AG10803 (cell line): ENCODE measurements at regions not wholly inside any gene's neighbourhood (a gene's known extent, or its start where the extent isn't known, plus 50 kb on each side); places are given as distances from the start of the nearest gene placed in this dataset.

ENCODE experiments used
- DNase-seq: peaks from one replicate; pipeline ENCODE4 v3.0.0; 2010; ENCODE audit warnings: low read depth
- H3K4me3 ChIP-seq: 2 replicates; pipeline ENCODE4 v1.5.1; 2011; ENCODE audit warnings: mild to moderate bottlenecking, low read length, control low read depth
- TF ChIP-seq, protein P1 (sequence below): conservative IDR thresholded peaks from 2 replicates; pipeline ENCODE4 v1.5.1; 2011; ENCODE audit warnings: mild to moderate bottlenecking, low read length, control low read depth, inconsistent platforms

DNA sequence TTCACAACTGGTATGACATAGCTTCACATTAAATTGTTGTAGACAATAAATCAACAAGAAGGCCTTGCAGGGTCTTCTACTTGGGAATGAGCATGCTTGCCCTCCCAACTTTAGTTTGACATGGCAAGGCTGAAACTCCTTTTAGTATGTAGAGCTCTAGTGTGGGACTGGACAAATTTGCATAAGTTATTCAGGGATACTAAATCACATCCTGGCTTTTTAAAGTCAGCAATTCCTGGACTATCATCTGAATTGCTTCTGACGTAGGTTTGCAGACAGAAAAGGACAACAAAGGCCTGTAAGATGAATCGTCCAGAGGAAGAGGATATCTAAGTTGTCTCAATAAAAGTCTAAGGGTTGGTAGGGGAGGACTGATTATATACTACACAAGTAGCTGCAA, 123.0 kb upstream of the MAGEB16 start:
- no peak overlapping the region for H3K4me3 ChIP-seq
- no peak for DNase-seq
- TF ChIP-seq, protein P1, sequence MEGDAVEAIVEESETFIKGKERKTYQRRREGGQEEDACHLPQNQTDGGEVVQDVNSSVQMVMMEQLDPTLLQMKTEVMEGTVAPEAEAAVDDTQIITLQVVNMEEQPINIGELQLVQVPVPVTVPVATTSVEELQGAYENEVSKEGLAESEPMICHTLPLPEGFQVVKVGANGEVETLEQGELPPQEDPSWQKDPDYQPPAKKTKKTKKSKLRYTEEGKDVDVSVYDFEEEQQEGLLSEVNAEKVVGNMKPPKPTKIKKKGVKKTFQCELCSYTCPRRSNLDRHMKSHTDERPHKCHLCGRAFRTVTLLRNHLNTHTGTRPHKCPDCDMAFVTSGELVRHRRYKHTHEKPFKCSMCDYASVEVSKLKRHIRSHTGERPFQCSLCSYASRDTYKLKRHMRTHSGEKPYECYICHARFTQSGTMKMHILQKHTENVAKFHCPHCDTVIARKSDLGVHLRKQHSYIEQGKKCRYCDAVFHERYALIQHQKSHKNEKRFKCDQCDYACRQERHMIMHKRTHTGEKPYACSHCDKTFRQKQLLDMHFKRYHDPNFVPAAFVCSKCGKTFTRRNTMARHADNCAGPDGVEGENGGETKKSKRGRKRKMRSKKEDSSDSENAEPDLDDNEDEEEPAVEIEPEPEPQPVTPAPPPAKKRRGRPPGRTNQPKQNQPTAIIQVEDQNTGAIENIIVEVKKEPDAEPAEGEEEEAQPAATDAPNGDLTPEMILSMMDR = no peak

DNA sequence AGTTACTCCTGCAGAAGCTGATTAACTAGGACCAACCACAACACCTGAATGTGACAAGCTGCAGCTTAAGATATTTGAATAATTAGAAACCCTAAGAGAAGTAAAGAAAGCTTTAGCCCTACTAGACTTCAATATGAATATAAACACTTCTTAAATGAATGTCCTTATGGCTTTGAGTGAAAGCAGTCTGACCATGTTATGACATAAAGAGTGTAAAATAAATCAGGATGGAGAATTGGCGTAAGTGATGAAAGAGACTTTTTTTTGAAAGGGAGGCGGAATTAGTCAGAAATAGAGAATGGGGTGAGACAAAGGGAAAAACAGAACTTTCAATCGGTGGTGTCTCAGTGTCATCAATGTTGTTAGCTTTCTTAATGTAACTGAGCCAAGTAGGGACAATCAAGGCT, 117.2 kb upstream of the MAGEB16 start:
- no peak for DNase-seq
- TF ChIP-seq, protein P1 = no peak
- H3K4me3 ChIP-seq = no peak overlapping the region

DNA sequence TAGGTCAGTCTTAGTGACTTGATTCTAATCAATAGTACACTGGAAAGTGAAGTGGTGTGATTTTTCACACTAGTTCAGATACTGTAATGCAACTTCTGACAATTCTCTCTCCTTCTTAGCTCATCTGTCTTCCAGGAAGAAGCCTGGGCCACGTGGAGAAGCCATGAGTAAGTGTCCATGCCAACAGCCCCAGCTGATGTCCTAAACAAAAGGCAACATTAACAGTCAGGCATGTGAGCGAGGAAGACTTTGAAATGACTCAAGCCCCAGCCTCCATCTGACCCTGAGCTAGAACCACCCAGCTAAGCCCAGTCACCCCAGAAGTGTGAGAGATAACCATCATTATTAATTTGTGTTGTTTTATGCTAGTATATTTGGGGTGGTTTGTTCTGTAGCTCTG, 115.7 kb upstream of the MAGEB16 start:
- TF ChIP-seq, protein P1 = no peak
- no peak for DNase-seq
- no peak overlapping the region for H3K4me3 ChIP-seq

DNA sequence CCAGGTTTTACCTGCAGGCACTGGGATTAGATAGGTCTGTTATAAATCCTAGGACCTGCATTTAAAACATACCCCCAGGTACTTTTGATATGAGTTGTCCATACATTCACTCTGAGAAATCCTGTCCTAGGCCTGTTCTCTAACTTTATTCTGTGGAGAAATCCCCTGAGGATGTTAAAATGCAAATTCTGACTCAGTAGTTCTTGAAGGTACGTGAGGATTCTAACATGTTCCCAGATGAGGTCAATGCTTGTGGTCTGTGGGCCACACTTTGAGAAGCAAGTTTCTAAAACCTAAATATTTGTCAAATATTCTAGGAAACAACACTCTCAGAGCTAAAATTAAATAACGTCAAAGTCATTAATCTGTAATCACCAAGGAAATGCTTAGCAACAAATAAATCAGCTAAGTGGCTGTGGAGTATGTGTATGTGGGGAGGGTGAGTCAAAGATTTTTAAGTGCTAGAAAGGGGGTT, 101.3 kb upstream of the MAGEB16 start:
- DNase-seq = no peak
- TF ChIP-seq, protein P1 = no peak
- H3K4me3 ChIP-seq = no peak overlapping the region

DNA sequence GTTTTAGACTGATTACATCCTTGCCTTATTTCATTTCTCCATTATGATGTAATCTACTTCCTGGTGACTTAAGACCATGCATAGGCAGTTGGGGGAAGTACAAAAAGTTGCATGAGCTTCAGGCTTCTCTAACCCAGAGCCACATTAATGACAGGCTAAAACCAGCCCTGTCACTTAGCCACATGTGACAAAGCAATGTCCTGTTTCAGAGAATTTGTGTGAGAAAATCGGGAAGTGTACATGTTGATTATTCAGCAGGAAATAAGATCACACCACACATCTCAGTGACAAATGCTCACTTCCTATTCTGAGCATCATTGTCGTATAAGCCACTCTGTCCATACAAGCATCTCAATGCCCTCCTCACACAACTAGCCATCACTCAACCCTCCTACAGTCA, 98.5 kb upstream of the MAGEB16 start:
- DNase-seq = no peak
- no peak overlapping the region for H3K4me3 ChIP-seq
- TF ChIP-seq, protein P1 = no peak

DNA sequence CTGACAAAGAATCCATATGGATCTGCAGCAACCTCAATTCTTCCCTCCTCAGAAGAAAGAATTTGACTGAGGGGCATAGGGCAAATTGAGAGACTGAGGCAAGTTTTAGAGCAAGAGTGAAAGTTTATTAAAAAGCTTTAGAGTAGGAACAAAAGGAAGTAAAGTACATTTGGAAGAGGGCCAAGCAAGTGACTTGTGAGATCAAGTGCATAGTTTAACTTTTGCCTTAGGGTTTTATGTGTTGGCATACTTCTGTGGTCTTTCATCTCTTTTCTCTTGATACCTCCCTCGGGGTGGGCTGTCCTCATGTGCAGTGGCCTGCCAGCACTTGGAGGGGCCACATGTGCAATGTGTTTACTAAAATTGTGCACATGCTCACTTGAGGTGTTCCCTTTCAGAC, 98.0 kb upstream of the MAGEB16 start:
- TF ChIP-seq, protein P1 = no peak
- DNase-seq = no peak
- H3K4me3 ChIP-seq = no peak overlapping the region

DNA sequence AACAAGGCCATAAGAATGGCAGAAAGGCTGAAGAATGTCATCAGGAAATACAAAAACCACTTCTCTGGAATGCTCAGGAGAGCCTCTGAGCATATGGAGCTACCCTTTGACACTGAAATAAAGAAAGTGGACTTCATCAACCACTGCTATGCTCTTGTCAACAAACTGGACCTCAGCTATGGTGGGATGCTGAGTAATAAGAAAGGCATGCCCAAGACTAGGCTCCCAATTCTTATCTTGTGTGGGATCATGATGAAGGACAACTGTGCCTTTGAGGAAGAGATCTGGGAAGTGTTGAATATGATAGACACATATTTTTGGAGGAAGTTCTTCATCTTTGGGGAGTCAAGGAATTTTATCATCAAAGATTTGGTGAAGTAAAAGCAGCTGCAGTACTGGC, 86.9 kb upstream of the MAGEB16 start:
- H3K4me3 ChIP-seq = no peak overlapping the region
- no peak for DNase-seq
- TF ChIP-seq, protein P1 = no peak
